ENCODE measurements at regions not wholly inside any gene's neighbourhood (a gene's known extent, or its start where the extent isn't known, plus 50 kb on each side); places are given as distances from the start of the nearest gene placed in this dataset.
"Not testable (repeated sequence)": the region's sequence is repeated elsewhere in the genome, so short reads cannot be mapped to it uniquely, and the experiment has no call there.

- no peak for DNase-seq
Measured at GRCh38 chr13:111629016-111629415, 308.6 kb downstream of the TEX29 start.

- DNase-seq = no peak
Measured at GRCh38 chr13:111629457-111629856, 309.0 kb downstream of the TEX29 start.

- no peak for DNase-seq
Measured at GRCh38 chr13:111629926-111630325, 309.5 kb downstream of the TEX29 start.

GRCh38 chr13:111630406-111630805 is 310.0 kb downstream of the TEX29 start:
- DNase-seq = no peak

GRCh38 chr13:111631271-111631670 is 310.8 kb downstream of the TEX29 start:
- DNase-seq = not testable (repeated sequence)

- DNase-seq = no peak
Measured at GRCh38 chr13:111632906-111633305, 312.5 kb downstream of the TEX29 start.

GRCh38 chr13:111633401-111633800 is 313.0 kb downstream of the TEX29 start:
- DNase-seq = no peak

GRCh38 chr13:111634410-111634809 is 314.0 kb downstream of the TEX29 start:
- no peak for DNase-seq

GRCh38 chr13:111636271-111636670 is 315.8 kb downstream of the TEX29 start:
- DNase-seq = no peak

GRCh38 chr13:111636804-111637203 is 316.4 kb downstream of the TEX29 start:
- no peak for DNase-seq

GRCh38 chr13:111637365-111637764 is 316.9 kb downstream of the TEX29 start:
- DNase-seq = no peak

- no peak for DNase-seq
Measured at GRCh38 chr13:111638233-111638632, 317.8 kb downstream of the TEX29 start.

- no peak for DNase-seq
Measured at GRCh38 chr13:111639196-111639705, 318.8 kb downstream of the TEX29 start.

GRCh38 chr13:111640006-111640405 is 319.6 kb downstream of the TEX29 start:
- no peak for DNase-seq

GRCh38 chr13:111640476-111640875 is 320.0 kb downstream of the TEX29 start:
- DNase-seq = no peak

GRCh38 chr13:111642156-111642767 is 321.8 kb downstream of the TEX29 start:
- no peak for DNase-seq

GRCh38 chr13:111644750-111645149 is 324.3 kb downstream of the TEX29 start:
- DNase-seq = no peak

GRCh38 chr13:111645198-111645597 is 324.8 kb downstream of the TEX29 start:
- DNase-seq = no peak

GRCh38 chr13:111645598-111646455 is 325.4 kb downstream of the TEX29 start:
- DNase-seq = no peak

- no peak for DNase-seq
Measured at GRCh38 chr13:111646456-111646855, 326.0 kb downstream of the TEX29 start.

GRCh38 chr13:111648885-111649284 is 328.4 kb downstream of the TEX29 start:
- DNase-seq = no peak

- DNase-seq = no peak
Measured at GRCh38 chr13:111650626-111651025, 330.2 kb downstream of the TEX29 start.

GRCh38 chr13:111652676-111653075 is 332.2 kb downstream of the TEX29 start:
- no peak for DNase-seq

- no peak for DNase-seq
Measured at GRCh38 chr13:111654531-111654930, 334.1 kb downstream of the TEX29 start.

All from NCI-H2171 (cell line).